SK-N-SH treated with all-trans-retinoic acid at 6 μM for 48 hours (cell line): ENCODE measurements at regions not wholly inside any gene's neighbourhood (a gene's known extent, or its start where the extent isn't known, plus 50 kb on each side); places are given as distances from the start of the nearest gene placed in this dataset.

Experiments used
- ATAC-seq: fragments of 200-7000 bp; cut with Tn5 transposase; 3 replicates; pipeline ENCODE4 v1.9.1; 2020; ENCODE audit warnings: mild to moderate bottlenecking, moderate library complexity
- ARNTL ChIP-seq: fragments of 450-650 bp; formaldehyde crosslinking; IDR thresholded peaks from 2 replicates; pipeline ENCODE4 v1.5.0; 2020; ENCODE audit warnings: low read depth, mild to moderate bottlenecking, moderate library complexity, borderline replicate concordance
- BACH2 ChIP-seq: fragments of 250-450 bp; sonication (Bioruptor Pico); IDR thresholded peaks from 2 replicates; pipeline ENCODE4 v1.9.0; 2021; ENCODE audit warnings: mild to moderate bottlenecking, borderline replicate concordance
- CREB5 ChIP-seq: fragments of 250-450 bp; sonication (Bioruptor Pico); IDR thresholded peaks from 2 replicates; pipeline ENCODE4 v1.5.1; 2020; ENCODE audit warnings: low read depth, mild to moderate bottlenecking, moderate library complexity
- CSDC2 ChIP-seq: fragments of 250-450 bp; sonication (Bioruptor Pico); IDR thresholded peaks from 2 replicates; pipeline ENCODE4 v1.5.0; 2020; ENCODE audit warnings: mild to moderate bottlenecking, moderate library complexity
- ESRRG ChIP-seq: fragments of 250-450 bp; sonication (Bioruptor Pico); IDR thresholded peaks from 2 replicates; pipeline ENCODE4 v1.6.1; 2021; ENCODE audit warnings: mild to moderate bottlenecking
- GLIS3 ChIP-seq: fragments of 250-450 bp; sonication (Bioruptor Pico); IDR thresholded peaks from 2 replicates; pipeline ENCODE4 v1.5.0; 2020; ENCODE audit warnings: mild to moderate bottlenecking, moderate library complexity
- ISL1 ChIP-seq: fragments of 250-450 bp; sonication (Bioruptor Pico); IDR thresholded peaks from 2 replicates; pipeline ENCODE4 v2.1.2; 2022; ENCODE audit warnings: mild to moderate bottlenecking, moderate library complexity
- OSR1 ChIP-seq: fragments of 250-450 bp; sonication (Bioruptor Pico); IDR thresholded peaks from 2 replicates; pipeline ENCODE4 v1.8.0; 2022; ENCODE audit warnings: moderate library complexity, mild to moderate bottlenecking, inconsistent platforms
- PATZ1 ChIP-seq: fragments of 250-450 bp; sonication (Bioruptor Pico); IDR thresholded peaks from 2 replicates; pipeline ENCODE4 v1.8.0; 2020; ENCODE audit warnings: mild to moderate bottlenecking, moderate library complexity, borderline replicate concordance
- POU6F1 ChIP-seq: fragments of 250-450 bp; sonication (Bioruptor Pico); IDR thresholded peaks from 2 replicates; pipeline ENCODE4 v1.8.0; 2021; ENCODE audit warnings: low read depth, mild to moderate bottlenecking, moderate library complexity, borderline replicate concordance
- PPARA ChIP-seq: fragments of 250-450 bp; sonication (Bioruptor Pico); IDR thresholded peaks from 2 replicates; pipeline ENCODE4 v1.5.0; 2020; ENCODE audit warnings: mild to moderate bottlenecking, borderline replicate concordance
- SNAI2 ChIP-seq: fragments of 250-450 bp; sonication (Bioruptor Pico); IDR thresholded peaks from 2 replicates; pipeline ENCODE4 v1.5.0; 2020; ENCODE audit warnings: mild to moderate bottlenecking, moderate library complexity
- TCF4 ChIP-seq: fragments of 250-450 bp; sonication (Bioruptor Pico); IDR thresholded peaks from 2 replicates; pipeline ENCODE4 v1.8.0; 2021; ENCODE audit warnings: mild to moderate bottlenecking, moderate library complexity, borderline replicate concordance
- TOX ChIP-seq: fragments of 250-450 bp; sonication (Bioruptor Pico); IDR thresholded peaks from 2 replicates; pipeline ENCODE4 v1.8.0; 2021; ENCODE audit warnings: mild to moderate bottlenecking, moderate library complexity, borderline replicate concordance
- TSHZ2 ChIP-seq: fragments of 250-450 bp; sonication (Bioruptor Pico); IDR thresholded peaks from 2 replicates; pipeline ENCODE4 v1.5.0; 2020; ENCODE audit warnings: mild to moderate bottlenecking, moderate library complexity
- ZFP3 ChIP-seq: fragments of 250-450 bp; sonication (Bioruptor Pico); IDR thresholded peaks from 2 replicates; pipeline ENCODE4 v1.5.0; 2020; ENCODE audit warnings: mild to moderate bottlenecking, moderate library complexity
- ZNF565 ChIP-seq: fragments of 450-650 bp; formaldehyde crosslinking; conservative IDR thresholded peaks from 2 replicates; pipeline ENCODE4 v1.5.0; 2020; ENCODE audit warnings: low read depth, mild to moderate bottlenecking, moderate library complexity
- ZNF70 ChIP-seq: fragments of 450-650 bp; formaldehyde crosslinking; IDR thresholded peaks from 2 replicates; pipeline ENCODE4 v1.5.0; 2020; ENCODE audit warnings: mild to moderate bottlenecking, moderate library complexity
- ZNF8 ChIP-seq: fragments of 450-650 bp; formaldehyde crosslinking; IDR thresholded peaks from 2 replicates; pipeline ENCODE4 v1.5.0; 2020; ENCODE audit warnings: mild to moderate bottlenecking, moderate library complexity

- no peak for ATAC-seq
- TF ChIP-seq ZNF70 (CRISPR knock-in tag): no peak
- TF ChIP-seq CREB5 (CRISPR knock-in tag): no peak
- TF ChIP-seq TCF4: no peak
- no peak for TF ChIP-seq PPARA (CRISPR knock-in tag)
- no peak for TF ChIP-seq ZNF8
- no peak for TF ChIP-seq SNAI2 (CRISPR knock-in tag)
- TF ChIP-seq PATZ1 (CRISPR knock-in tag): no peak
- no peak for TF ChIP-seq TOX
- no peak for TF ChIP-seq POU6F1 (CRISPR knock-in tag)
- no peak for TF ChIP-seq ARNTL (CRISPR knock-in tag)
- TF ChIP-seq BACH2: no peak
- no peak for TF ChIP-seq OSR1 (CRISPR knock-in tag)
- no peak for TF ChIP-seq CSDC2 (CRISPR knock-in tag)
- TF ChIP-seq, all 23 proteins: peak for 0
Measured at GRCh38 chr5:3382782-3383181, 212.8 kb upstream of the IRX1 start.

- no peak for TF ChIP-seq GLIS3 (CRISPR knock-in tag)
- TF ChIP-seq CREB5 (CRISPR knock-in tag): no peak
- TF ChIP-seq OSR1 (CRISPR knock-in tag): no peak
- no peak for TF ChIP-seq ZFP3
- TF ChIP-seq BACH2: no peak
- TF ChIP-seq ESRRG (CRISPR knock-in tag): no peak
- no peak for TF ChIP-seq TSHZ2 (CRISPR knock-in tag)
- TF ChIP-seq ISL1 (CRISPR knock-in tag): no peak
Measured at GRCh38 chr5:3382151-3382550, 213.5 kb upstream of the IRX1 start.

GRCh38 chr5:3381206-3381825 is 214.3 kb upstream of the IRX1 start:
- TF ChIP-seq SNAI2 (CRISPR knock-in tag) (no peak), PATZ1 (CRISPR knock-in tag) (no peak), BACH2 (no peak), ZNF70 (CRISPR knock-in tag) (no peak), ZNF565 (CRISPR knock-in tag) (no peak)
- ATAC-seq: no peak

More at GRCh38 chr5:3382151-3382550, 213.5 kb upstream of the IRX1 start:
- no peak for ATAC-seq
